ENCODE measurements at regions not wholly inside any gene's neighbourhood (a gene's known extent, or its start where the extent isn't known, plus 50 kb on each side); places are given as distances from the start of the nearest gene placed in this dataset.
"Not testable (repeated sequence)": the region's sequence is repeated elsewhere in the genome, so short reads cannot be mapped to it uniquely, and the experiment has no call there.

DNA sequence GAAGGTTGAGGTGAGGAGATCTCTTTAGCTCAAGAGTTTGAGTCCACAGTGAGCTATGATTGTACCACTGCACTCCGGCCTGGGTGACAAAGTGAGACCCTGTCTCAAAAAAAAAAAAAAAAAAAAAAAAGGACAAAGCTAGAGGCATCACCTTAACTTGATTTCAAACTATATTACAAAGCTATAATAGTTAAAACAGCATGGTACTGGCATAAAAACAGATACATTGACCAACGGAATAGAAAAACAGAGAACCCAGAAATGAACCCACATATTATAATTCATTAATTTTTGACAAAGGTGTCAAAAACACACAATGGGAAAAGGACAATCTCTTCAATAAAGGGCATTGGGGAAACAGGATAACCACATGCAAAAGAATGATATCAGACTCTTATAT is 50.8 kb upstream of the MBOAT1 start:
- DNase-seq (ENCODE audit: extremely low read depth, low read depth), result no peak

DNA sequence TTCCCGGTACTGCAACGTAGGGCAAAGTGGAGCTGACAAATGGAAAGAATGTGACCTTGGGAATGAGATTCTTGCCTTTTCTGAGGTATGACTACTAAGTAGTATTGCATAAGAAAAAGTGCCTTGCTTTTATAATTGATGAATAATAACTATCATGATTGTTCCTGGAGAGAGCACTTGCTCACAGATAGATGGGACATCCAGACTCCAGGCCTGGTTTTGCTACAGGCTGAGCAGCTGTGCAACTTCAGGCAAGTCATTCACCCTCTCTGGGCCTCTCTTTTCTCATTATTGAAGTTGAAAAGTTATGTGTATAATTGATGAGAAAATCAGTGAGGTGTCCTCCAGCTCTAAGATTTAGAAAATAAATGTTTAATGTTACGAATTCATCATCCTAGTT is 53.6 kb upstream of the MBOAT1 start:
- DNase-seq (ENCODE audit: extremely low read depth, low read depth), result no peak

GRCh38 chr6:20266851-20267608 is 54.8 kb upstream of the MBOAT1 start:
- DNase-seq (ENCODE audit: extremely low read depth, low read depth), result no peak

- no peak for DNase-seq (ENCODE audit: extremely low read depth, low read depth)
Measured at GRCh38 chr6:20269181-20269580, 56.9 kb upstream of the MBOAT1 start.

DNA sequence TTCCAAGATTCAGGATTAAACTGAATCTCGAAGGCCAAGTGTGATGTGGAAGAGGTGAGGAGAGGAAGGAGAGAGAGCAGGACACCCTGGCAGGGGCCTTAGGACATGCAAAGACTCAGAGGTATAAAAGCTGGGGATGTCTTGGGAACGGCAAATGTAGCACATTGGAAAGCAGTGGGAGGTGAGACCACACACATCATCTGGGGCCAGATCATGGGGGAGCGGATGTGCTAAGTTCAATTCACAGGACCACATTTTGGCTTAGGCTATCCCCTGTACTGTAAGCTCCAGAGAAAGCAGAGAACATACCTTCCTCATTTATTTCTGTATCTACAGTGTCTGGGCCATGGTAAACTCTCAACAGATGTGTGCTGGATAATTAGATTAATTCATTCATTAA is 59.5 kb upstream of the MBOAT1 start:
- DNase-seq (ENCODE audit: extremely low read depth, low read depth), result no peak

DNA sequence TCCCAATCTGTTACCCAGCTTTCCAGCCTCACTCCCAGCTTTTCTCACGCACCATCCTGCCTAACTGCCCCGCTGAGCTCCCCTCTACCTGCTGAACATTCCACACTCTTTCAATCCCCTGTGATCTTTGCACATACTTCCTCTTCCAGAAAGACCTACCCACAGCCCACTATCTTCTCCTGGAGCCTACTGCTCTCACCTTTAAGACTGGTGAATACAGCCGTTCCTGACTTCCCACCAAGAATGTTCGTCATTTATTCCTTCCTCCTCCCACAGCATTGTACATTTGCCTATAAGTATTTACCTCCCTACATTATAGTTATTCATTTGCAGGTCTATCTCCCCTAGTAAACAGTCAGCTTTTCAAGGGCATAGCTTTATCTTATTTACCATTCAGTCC is 61.9 kb upstream of the MBOAT1 start:
- DNase-seq (ENCODE audit: extremely low read depth, low read depth), result no peak

- DNase-seq (ENCODE audit: extremely low read depth, low read depth), result not testable (repeated sequence)
Measured at GRCh38 chr6:20275837-20276236, 63.6 kb upstream of the MBOAT1 start.

GRCh38 chr6:20277724-20278123 is 65.5 kb upstream of the MBOAT1 start:
- not testable (repeated sequence) for DNase-seq (ENCODE audit: extremely low read depth, low read depth)

- DNase-seq (ENCODE audit: extremely low read depth, low read depth), result no peak
Measured at GRCh38 chr6:20279051-20279450, 66.8 kb upstream of the MBOAT1 start.

DNA sequence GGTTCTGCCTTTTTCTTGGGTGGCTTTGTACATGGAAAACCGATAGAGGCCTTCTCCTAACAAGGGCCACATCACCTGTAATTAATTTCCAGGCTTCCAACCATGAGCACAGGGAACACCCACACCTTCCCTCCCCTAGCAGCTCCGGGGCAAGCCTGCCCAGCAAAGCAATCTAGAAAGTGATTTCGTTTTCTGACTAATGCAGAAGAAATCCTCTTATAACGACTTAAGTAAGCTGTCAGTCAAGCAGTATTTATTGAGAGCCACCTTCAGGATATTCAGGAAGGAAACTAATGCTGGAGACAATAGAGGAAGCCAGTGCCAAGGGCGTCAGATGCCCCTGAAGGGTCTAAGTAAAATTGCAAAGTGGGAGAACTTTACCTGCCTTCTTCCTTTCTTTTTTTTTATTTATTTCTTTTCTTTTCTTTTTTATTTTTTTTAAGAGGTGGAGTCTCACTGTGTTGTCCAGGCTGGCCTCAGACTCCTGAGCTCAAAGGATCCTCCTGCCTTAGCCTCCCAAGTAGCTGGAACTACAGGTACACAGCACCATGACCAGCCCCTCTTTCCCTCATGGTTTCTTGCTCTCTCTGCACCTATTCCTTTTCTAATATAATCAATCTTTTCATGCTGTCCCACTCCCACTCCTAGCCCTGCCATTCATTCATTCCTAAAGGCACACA is 67.5 kb upstream of the MBOAT1 start:
- no peak for DNase-seq (ENCODE audit: extremely low read depth, low read depth)

DNA sequence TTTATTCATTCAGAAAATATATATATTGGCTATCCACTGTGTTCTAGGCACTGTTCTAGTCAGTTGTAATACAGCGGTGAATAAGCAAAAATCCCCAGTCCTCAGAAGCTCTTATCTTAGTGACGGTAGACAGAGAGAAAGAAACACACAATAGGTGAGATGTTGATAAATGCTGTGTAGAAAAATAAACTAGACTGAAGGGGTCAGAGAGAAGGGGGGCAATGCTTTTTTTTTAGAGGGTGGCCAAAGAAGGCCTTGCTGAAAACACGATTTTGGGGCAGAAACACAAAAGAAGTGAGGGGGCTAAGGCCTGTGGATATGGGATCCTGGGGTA is 68.0 kb upstream of the MBOAT1 start:
- DNase-seq (ENCODE audit: extremely low read depth, low read depth), result no peak

DNA sequence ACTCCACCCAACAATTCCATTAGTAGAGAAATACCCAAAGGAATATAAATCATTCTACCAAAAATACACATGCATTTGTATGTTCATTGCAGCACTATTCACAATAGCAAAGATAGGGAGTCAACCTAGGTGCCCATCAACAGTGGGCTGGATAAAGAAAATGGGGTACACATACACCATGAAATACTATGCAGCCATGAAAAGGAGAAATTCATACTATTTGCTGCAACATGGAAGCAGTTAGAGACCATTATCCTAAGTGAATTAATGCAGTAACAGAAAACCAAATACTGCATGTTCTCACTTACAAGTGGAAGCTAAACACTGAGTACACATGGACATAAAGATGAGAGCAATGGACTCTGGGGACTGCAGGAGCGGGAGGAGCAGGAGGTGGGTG is 72.4 kb upstream of the MBOAT1 start:
- DNase-seq (ENCODE audit: extremely low read depth, low read depth), result no peak

GRCh38 chr6:20286968-20287565 is 74.8 kb upstream of the MBOAT1 start:
- no peak for DNase-seq (ENCODE audit: extremely low read depth, low read depth)

DNA sequence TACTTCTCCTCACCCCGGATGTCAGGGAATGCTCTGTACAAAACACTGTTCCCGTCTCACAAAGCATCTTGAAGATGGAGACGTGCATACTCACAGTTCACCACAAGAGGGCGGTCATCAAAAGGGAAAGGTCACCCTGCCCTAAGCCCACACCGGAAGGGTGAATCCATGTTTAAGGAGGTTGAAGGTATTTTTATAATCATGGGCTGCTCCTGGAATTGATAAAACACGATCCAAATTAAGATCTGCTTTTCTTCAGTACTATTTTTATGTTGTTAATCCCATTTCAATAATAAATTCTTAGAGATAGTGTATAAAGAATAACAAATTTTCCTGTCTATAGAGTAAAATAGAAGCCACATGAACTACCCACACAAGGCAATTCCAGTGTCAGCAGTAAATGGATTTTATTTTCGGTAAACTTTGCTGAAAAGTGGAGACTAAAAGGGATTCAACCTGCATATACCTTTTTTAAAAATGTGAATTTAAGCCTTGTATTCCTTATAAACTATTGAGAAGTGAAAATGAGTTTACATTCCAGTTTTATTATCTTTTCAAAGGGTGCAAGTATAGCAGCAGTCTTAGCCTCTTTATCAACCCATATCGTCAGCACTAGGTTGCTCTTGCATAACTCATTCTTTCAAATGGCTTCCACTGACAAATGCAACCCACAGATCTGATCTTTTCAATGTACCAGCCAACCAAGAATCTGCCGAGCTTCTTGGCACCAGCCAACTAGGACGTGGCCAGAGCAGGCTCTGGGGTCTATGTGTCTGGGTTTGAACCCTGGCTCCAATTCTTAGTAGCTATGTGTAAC is 79.7 kb upstream of the MBOAT1 start:
- peak; percentile 77 for DNase-seq (ENCODE audit: extremely low read depth, low read depth)

DNA sequence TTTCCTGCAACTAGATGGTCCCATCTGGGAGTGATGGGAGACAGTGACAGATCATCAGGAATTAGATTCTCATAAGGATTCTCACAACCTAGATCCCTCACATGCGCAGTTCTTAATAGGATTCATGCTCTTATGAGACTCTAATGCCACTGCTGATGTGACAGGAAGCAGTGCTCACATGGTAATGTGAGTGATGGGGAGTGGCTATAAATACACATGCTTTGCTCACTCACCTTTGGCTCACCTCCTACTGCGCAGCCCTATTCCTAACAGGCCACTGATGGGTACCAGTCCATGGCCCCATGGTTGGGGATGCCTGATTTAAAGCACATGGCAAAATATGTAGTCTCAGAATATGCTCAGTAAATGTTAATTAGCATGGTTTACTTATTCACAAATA is 80.6 kb upstream of the MBOAT1 start:
- DNase-seq (ENCODE audit: extremely low read depth, low read depth), result no peak

DNA sequence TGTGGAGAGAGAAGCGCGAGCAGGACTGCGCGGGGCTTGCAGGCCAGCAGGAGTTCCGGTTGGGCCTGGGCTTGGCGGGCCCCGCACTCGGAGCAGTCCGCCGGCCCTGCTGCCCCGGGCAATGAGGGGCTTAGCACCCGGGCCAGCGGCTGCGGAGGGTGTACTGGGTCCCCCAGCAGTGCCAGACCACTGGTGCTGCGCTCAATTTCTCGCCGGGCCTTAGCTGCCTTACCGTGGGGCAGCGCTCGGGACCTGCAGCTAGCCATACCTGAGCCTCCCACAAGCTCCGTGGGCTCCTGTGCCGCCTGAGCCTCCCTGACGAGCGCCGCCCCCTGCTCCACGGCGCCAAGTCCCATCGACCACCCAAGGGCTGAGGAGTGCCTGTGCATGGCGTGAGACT is 89.0 kb upstream of the MBOAT1 start:
- DNase-seq (ENCODE audit: extremely low read depth, low read depth), result no peak

DNA sequence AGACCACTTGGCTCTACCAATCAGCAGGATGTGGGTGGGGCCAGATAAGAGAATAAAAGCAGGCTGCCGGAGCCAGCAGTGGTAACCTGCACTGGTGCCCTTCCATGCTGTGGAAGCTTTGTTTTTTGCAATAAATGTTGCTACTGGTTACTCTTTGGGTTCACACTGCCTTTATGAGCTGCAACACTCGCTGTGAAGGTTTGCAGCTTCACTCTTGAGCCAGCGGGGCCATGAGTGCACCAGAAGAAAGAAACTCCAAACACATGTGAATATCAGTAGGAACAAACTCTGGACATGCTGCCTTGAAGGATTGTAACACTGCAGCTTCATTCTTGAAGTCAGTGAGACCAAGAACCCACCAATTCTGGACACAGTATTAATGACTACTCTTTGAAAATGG is 89.9 kb upstream of the MBOAT1 start:
- DNase-seq (ENCODE audit: extremely low read depth, low read depth), result no peak

DNA sequence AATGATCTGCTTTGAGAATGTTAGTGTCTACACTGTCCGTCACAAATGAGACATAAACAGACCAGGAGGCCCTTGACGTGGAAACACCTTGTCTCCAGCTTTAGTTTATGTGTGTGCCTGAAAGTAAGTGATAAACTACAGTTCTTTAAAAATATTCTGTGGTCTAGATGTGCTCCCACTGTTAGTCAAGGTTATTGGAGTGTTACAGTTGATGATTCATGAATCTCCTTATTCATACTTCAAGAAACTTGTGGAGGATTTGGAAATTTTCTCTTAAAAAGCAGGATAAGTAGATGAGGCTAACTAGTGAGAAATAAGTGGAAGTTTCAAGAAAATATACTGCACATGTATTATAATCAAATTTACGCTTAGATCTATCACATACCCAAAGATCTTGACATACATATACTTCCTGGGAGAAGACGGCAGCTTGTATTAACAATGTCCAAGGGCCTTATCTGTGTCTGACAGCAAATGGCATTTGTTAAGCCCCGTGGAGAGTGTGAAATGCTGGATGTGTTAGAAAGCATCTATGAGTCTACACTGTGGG is 90.5 kb upstream of the MBOAT1 start:
- DNase-seq (ENCODE audit: extremely low read depth, low read depth), result no peak

GRCh38 chr6:20306491-20306890 is 94.2 kb upstream of the MBOAT1 start:
- DNase-seq (ENCODE audit: extremely low read depth, low read depth), result no peak

DNA sequence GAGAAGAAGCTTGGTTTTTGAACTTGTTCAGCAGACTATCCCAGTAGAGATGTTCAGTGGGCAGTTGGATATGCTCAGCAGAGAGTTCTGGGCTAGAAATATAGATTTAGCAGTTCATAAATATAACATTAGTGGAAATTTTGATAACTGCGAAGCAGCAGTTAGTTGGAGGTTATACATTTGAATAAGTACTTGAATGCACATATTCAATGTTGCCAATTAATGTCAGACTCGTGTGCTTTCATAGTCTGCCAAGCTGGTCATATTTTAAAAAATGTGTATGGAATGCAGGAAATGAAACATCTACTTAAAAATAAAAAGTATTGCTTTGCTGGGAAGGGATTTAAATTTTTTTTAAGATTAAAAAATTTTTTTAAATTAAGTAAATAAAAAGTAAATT is 92.5 kb upstream of the E2F3 start:
- DNase-seq (ENCODE audit: extremely low read depth, low read depth), result no peak

DNA sequence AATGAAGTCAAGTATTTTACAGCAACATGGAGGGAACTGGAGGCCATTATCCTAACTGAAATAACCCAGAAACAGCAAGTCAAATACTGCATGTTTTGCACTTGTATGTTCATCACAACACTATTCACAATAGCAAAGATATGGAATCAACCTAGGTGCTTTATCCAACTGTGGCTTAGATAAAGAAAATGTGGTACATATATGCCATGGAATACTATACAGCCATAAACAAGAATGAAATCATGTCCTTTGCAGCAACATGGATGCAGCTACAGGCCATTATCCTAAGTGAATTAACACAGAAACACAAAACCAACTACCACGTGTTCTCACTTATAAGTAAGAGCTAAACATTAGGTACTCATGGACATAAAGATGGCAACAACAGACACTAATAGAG is 91.5 kb upstream of the E2F3 start:
- no peak for DNase-seq (ENCODE audit: extremely low read depth, low read depth)
